ENCODE measurements at regions not wholly inside any gene's neighbourhood (a gene's known extent, or its start where the extent isn't known, plus 50 kb on each side); places are given as distances from the start of the nearest gene placed in this dataset.

DNA sequence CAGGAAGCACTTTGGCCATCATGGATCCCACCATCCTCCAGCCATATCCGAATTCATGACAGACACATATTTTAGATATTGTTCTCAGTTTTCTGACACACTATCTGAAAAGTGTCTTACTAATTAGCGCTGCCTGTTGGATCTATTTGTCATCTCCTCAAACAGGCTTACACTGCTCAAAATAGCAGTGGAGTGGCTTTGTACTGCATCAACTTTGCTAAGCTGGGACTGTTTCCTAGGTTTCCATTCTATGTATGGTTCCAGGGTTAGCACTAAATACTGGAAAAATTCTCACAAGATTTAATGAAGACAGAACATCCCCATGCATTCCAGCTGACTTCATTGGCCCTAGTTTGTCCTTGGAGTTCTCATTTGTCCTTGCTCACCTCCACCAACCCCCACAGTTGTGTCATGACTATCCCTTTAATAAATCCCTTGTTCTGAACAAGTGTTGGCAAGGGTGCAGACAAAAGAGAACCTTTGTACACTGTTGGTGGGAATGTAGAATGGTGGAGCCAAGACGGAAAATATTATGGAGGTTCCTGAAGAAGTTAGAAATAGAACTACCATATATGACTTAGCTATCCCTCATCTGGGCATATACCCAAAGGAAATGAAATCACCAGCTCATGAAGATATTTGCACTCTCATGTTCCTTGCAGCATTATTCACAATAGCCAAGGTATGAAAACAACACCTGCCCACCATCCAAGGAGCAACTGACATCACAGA is 136.5 kb upstream of the RAI14 start:
- Histone ChIP-seq H3K9ac (ENCODE audit: low read length in 2 of 2) (no peak overlapping the region), H3K27me3 (ENCODE audit: control insufficient read depth in 1 of 2, insufficient read depth in 2 of 2, low read length in 2 of 2) (no peaks in the 10 kb centered on the region), H3K27ac (ENCODE audit: low read length) (peak overlapping the region; percentile 81), H3K4me1 (ENCODE audit: control insufficient read depth, insufficient read depth, low read length) (peaks cover 6% of the 10 kb centered on the region), H3K4me3 (ENCODE audit: low read length in 2 of 2) (no peak overlapping the region), H3K9me3 (ENCODE audit: control insufficient read depth in 2 of 2, low read length in 2 of 2) (no peaks in the 10 kb centered on the region), H3K36me3 (ENCODE audit: control insufficient read depth in 2 of 2, insufficient read depth in 2 of 2, low read length in 2 of 2) (no peaks in the 10 kb centered on the region)

DNA sequence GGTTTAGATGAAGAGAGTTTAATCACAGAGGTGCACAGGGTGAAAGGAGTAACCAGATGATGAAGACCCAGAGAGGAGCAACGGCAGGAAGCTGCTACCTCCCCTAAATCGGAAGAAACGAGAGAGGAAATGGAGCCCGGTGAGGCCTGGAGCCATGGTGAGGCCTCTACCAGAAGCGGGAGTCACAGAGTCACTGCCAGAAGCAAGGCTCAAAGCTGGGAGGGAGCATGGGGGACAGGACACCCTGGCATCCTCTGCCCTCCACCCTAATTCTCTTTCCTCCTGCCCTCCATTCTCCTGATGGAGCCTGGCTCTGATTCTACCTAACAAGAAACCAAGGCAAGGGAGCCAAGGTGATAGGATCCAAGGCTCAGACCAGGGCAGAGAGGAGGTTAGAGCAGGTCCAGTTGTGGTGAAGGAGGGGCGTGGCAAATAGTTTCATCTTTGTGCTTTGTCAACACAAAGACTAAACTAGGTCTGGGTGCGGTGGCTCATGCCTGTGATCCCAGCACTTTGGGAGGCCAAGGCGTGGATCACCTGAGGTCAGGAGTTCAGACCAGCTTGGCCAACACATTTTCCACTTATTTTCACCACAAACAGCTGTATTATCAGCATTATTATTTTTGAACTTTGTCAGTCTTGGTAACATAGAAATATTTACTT is 134.4 kb upstream of the RAI14 start:
- H3K36me3 ChIP-seq (ENCODE audit: control insufficient read depth in 2 of 2, insufficient read depth in 2 of 2, low read length in 2 of 2): no peaks in the 10 kb centered on the region
- H3K9ac ChIP-seq (ENCODE audit: low read length in 2 of 2): no peak overlapping the region
- no peaks in the 10 kb centered on the region for H3K27me3 ChIP-seq (ENCODE audit: control insufficient read depth in 1 of 2, insufficient read depth in 2 of 2, low read length in 2 of 2)
- H3K27ac ChIP-seq (ENCODE audit: low read length): no peak overlapping the region
- peaks cover 6% of the 10 kb centered on the region for H3K4me1 ChIP-seq (ENCODE audit: control insufficient read depth, insufficient read depth, low read length)
- no peak overlapping the region for H3K4me3 ChIP-seq (ENCODE audit: low read length in 2 of 2)
- H3K9me3 ChIP-seq (ENCODE audit: control insufficient read depth in 2 of 2, low read length in 2 of 2): no peaks in the 10 kb centered on the region

DNA sequence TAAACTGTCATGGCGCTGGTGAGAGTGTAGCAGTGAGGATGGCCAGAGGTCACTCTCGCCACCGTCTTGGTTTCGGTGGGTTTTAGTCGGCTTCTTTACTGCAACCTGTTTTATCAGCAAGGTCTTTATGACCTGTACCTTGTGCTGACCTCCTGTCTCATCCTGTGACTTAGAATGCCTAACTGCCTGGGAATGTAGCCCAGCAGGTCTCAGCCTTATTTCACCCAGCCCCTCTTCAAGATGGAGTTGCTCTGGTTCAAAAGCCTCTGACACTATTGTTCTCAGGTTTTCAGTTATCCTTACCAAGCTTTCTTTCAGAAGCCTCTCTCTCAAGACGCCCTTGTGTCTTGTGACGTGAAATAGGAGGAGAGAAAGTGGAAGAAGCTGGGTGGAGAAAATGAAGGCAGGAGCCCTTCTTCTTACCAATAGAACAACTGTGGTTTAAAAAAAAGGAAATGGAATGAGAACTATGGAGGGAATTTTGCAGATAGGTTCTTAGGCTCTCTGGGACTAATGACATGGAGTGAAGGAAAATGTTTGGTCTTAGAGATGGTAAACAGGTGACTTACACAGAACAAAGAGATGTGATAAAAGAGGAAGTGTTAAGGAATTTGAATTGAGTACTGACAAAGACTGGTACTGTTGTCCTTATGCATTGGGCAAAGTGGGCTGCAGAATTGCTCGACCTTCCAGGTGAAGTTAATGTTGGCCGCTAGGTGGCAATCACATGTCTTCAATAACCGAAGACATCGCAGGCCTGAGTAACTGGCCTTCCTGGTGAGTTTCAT is 133.3 kb upstream of the RAI14 start:
- Histone ChIP-seq H3K27ac (ENCODE audit: low read length) (no peak overlapping the region), H3K9me3 (ENCODE audit: control insufficient read depth in 2 of 2, low read length in 2 of 2) (no peaks in the 10 kb centered on the region), H3K36me3 (ENCODE audit: control insufficient read depth in 2 of 2, insufficient read depth in 2 of 2, low read length in 2 of 2) (no peaks in the 10 kb centered on the region), H3K4me1 (ENCODE audit: control insufficient read depth, insufficient read depth, low read length) (peaks cover 6% of the 10 kb centered on the region), H3K4me3 (ENCODE audit: low read length in 2 of 2) (no peak overlapping the region), H3K27me3 (ENCODE audit: control insufficient read depth in 1 of 2, insufficient read depth in 2 of 2, low read length in 2 of 2) (no peaks in the 10 kb centered on the region), H3K9ac (ENCODE audit: low read length in 2 of 2) (no peak overlapping the region)

DNA sequence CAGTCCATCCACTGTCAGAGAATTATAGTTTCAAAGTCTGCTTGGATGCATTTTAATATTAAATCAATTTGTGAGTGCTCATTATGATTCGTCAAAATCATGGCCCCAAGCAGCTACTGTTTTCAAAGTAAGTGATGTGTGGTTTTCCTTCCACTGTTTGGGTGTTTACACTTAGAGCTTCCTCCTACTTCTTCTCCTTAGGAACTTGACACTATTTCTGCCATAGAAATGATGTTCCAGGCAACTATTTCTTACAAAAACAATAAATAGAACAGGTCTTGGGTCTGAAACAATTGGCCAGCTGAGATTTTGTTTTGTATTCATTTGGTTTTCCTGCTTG is 132.8 kb upstream of the RAI14 start:
- no peak overlapping the region for H3K4me3 ChIP-seq (ENCODE audit: low read length in 2 of 2)
- H3K36me3 ChIP-seq (ENCODE audit: control insufficient read depth in 2 of 2, insufficient read depth in 2 of 2, low read length in 2 of 2): no peaks in the 10 kb centered on the region
- H3K9me3 ChIP-seq (ENCODE audit: control insufficient read depth in 2 of 2, low read length in 2 of 2): no peaks in the 10 kb centered on the region
- no peak overlapping the region for H3K9ac ChIP-seq (ENCODE audit: low read length in 2 of 2)
- no peaks in the 10 kb centered on the region for H3K27me3 ChIP-seq (ENCODE audit: control insufficient read depth in 1 of 2, insufficient read depth in 2 of 2, low read length in 2 of 2)
- H3K4me1 ChIP-seq (ENCODE audit: control insufficient read depth, insufficient read depth, low read length): peaks cover 6% of the 10 kb centered on the region
- H3K27ac ChIP-seq (ENCODE audit: low read length): no peak overlapping the region

DNA sequence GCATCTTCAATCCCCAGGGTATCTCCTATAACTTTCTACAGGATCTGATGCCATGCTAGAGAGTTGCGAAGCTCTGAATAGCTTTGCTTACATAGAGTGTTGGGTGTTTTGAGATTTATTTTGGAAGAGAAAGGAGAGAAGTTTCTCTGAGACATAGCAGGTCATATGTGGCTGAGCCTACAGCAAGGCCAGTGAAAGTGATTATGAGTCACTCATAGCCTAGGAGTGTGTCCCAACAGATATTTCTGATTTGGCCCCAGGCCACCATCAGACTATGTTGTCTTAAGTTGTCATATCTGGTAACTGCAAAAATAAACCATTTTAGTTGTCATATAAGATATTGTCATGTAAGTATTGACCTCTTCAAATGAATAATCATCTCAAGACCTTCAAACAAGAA is 132.0 kb upstream of the RAI14 start:
- H3K36me3 ChIP-seq (ENCODE audit: control insufficient read depth in 2 of 2, insufficient read depth in 2 of 2, low read length in 2 of 2): no peaks in the 10 kb centered on the region
- no peaks in the 10 kb centered on the region for H3K9me3 ChIP-seq (ENCODE audit: control insufficient read depth in 2 of 2, low read length in 2 of 2)
- H3K27ac ChIP-seq (ENCODE audit: low read length): no peak overlapping the region
- peaks cover 7% of the 10 kb centered on the region for H3K4me1 ChIP-seq (ENCODE audit: control insufficient read depth, insufficient read depth, low read length)
- H3K9ac ChIP-seq (ENCODE audit: low read length in 2 of 2): no peak overlapping the region
- H3K27me3 ChIP-seq (ENCODE audit: control insufficient read depth in 1 of 2, insufficient read depth in 2 of 2, low read length in 2 of 2): no peaks in the 10 kb centered on the region
- H3K4me3 ChIP-seq (ENCODE audit: low read length in 2 of 2): no peak overlapping the region

DNA sequence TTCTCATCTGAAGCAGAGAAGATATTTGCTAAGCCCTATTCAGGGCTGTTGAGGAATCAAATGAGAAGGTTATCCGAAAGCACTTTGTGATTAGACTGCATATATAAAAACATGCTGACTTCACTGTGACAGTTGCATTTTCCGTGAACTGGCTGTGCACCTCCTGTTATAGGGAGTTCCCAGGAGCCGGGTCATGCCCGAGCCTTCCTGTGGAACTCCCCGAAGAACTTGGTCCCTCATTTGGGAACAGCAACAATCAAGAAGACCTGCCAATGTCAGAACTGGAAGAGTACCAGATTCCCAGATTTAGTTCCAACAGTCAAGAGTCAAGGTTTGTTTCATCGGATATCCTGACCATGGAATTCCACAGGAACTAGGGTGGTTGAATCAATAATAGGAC is 130.4 kb upstream of the RAI14 start:
- Histone ChIP-seq H3K4me3 (ENCODE audit: low read length in 2 of 2) (no peak overlapping the region), H3K9me3 (ENCODE audit: control insufficient read depth in 2 of 2, low read length in 2 of 2) (no peaks in the 10 kb centered on the region), H3K4me1 (ENCODE audit: control insufficient read depth, insufficient read depth, low read length) (peaks cover 14% of the 10 kb centered on the region), H3K9ac (ENCODE audit: low read length in 2 of 2) (no peak overlapping the region), H3K27ac (ENCODE audit: low read length) (no peak overlapping the region), H3K36me3 (ENCODE audit: control insufficient read depth in 2 of 2, insufficient read depth in 2 of 2, low read length in 2 of 2) (no peaks in the 10 kb centered on the region), H3K27me3 (ENCODE audit: control insufficient read depth in 1 of 2, insufficient read depth in 2 of 2, low read length in 2 of 2) (no peaks in the 10 kb centered on the region)

DNA sequence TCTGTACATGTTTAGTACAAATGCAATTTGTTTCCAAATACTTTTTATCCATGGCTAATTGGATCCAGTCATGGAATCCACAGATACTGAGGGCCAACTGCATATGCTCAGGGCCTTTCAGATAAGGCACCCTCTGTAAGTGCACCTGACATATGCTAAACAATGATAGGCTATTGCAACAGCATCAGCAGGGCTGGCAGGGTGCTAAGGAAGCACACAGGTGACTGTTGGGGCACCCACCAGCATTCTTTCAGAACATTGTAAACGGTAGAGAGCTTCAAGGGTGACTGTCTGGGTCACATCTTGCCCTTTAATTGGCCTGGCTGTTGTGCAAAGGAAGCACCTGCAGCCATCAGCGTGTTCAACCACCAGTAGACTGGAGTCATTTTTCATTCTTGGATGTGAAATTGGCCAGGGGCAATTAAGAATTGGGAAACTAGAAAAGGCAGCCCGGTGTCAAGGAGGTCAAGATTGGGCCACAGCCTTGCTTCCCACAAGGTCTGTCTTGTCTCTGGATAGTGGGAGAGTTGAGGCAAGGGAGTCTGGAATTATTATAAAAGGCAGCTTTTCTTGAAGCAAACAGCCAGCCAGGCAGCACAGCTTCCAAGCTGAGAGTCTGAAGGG is 129.3 kb upstream of the RAI14 start:
- Histone ChIP-seq H3K9ac (ENCODE audit: low read length in 2 of 2) (no peak overlapping the region), H3K27ac (ENCODE audit: low read length) (no peak overlapping the region), H3K4me3 (ENCODE audit: low read length in 2 of 2) (no peak overlapping the region), H3K27me3 (ENCODE audit: control insufficient read depth in 1 of 2, insufficient read depth in 2 of 2, low read length in 2 of 2) (no peaks in the 10 kb centered on the region), H3K9me3 (ENCODE audit: control insufficient read depth in 2 of 2, low read length in 2 of 2) (no peaks in the 10 kb centered on the region), H3K36me3 (ENCODE audit: control insufficient read depth in 2 of 2, insufficient read depth in 2 of 2, low read length in 2 of 2) (no peaks in the 10 kb centered on the region), H3K4me1 (ENCODE audit: control insufficient read depth, insufficient read depth, low read length) (peaks cover 15% of the 10 kb centered on the region)

DNA sequence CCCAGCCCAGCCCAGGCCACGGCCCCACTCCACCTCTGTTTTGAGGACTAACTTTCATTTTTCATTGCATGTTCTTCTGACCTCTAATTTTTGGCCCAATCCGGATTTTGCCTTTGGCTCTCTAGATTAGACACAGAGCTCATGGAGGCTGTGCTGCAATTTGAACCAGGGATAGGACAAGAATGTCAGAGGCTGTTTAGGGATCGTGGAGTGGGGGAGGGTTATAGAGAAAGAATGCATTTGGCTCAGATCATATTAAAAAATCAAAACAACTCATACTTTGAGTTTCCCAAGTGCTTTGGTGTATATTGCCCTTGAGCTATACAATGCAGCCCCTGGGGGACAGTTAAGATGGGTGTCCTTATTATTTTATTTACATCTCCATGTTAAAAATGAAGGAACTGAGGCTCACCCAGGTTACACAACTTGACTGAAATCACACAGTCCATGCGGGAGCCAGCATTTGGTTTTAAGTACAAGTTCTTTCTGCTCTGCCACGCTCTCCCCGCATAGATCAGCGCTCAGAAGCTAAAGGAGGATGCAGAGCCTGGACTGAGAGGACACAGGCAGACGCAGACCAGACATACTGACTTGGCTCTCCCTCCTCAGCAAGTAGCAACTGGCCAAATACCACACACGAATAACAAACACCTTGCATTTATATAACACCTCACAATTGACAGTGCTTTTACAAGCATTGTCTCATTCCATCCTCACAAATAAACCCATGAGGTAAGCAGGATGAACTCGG is 126.4 kb upstream of the RAI14 start:
- H3K27ac ChIP-seq (ENCODE audit: low read length): peak overlapping the region; percentile 78
- H3K9me3 ChIP-seq (ENCODE audit: control insufficient read depth in 2 of 2, low read length in 2 of 2): no peaks in the 10 kb centered on the region
- peaks cover 23% of the 10 kb centered on the region for H3K4me1 ChIP-seq (ENCODE audit: control insufficient read depth, insufficient read depth, low read length)
- no peaks in the 10 kb centered on the region for H3K27me3 ChIP-seq (ENCODE audit: control insufficient read depth in 1 of 2, insufficient read depth in 2 of 2, low read length in 2 of 2)
- peak overlapping the region in 1 of 2 donors; percentile 29 for H3K4me3 ChIP-seq (ENCODE audit: low read length in 2 of 2)
- H3K36me3 ChIP-seq (ENCODE audit: control insufficient read depth in 2 of 2, insufficient read depth in 2 of 2, low read length in 2 of 2): no peaks in the 10 kb centered on the region
- peak overlapping the region in 1 of 2 donors; percentile 47 for H3K9ac ChIP-seq (ENCODE audit: low read length in 2 of 2)

DNA sequence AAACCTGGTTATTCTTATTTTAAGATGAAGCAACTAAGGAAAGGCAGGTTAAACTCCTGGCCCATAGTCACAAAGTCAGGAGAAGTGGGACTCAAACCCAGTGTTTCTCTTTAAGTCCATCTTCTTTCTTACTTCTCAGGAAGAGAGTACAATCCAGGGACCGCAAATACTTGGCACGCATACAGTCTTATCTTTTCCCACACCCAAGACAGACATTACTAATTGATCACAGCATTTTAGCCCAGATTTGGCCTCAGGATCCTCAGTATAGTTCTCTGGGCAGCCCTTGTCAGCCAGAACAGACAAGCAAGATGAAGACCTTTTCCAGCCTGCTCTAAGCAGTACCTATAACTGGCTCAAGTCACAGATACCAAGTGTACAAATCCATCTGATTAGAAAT is 125.5 kb upstream of the RAI14 start:
- no peaks in the 10 kb centered on the region for H3K27me3 ChIP-seq (ENCODE audit: control insufficient read depth in 1 of 2, insufficient read depth in 2 of 2, low read length in 2 of 2)
- H3K9ac ChIP-seq (ENCODE audit: low read length in 2 of 2): no peak overlapping the region
- peaks cover 23% of the 10 kb centered on the region for H3K4me1 ChIP-seq (ENCODE audit: control insufficient read depth, insufficient read depth, low read length)
- H3K4me3 ChIP-seq (ENCODE audit: low read length in 2 of 2): no peak overlapping the region
- H3K36me3 ChIP-seq (ENCODE audit: control insufficient read depth in 2 of 2, insufficient read depth in 2 of 2, low read length in 2 of 2): no peaks in the 10 kb centered on the region
- H3K27ac ChIP-seq (ENCODE audit: low read length): no peak overlapping the region
- H3K9me3 ChIP-seq (ENCODE audit: control insufficient read depth in 2 of 2, low read length in 2 of 2): no peaks in the 10 kb centered on the region

DNA sequence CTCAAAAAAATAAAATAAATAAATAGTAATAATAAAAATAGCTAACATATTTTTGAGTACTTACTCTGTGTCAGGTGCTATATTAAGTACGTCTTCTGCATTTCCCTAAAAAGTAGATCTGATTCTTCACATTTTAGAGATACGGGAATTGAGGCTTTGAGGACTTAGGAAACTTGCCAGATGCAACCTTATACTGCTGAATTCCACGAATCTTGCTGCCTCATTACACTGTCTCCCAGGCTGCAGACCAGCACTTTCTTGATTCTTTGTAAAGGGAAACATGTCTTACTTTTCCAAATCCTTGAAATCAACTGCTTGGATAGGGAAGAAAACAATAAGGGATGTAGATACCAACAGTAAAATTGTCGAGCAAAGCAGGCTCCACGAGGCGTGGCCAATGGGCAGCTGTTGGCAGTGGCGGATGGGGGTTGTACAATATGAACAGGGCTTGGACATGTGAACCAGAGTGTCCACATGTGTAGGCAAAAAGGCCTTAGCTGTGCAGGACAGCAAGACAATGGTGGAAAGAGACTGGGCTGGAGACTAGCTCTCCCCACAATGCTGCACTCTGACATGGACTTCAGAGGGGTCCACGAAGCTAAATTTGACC is 124.3 kb upstream of the RAI14 start:
- H3K27ac ChIP-seq (ENCODE audit: low read length): no peak overlapping the region
- no peak overlapping the region for H3K9ac ChIP-seq (ENCODE audit: low read length in 2 of 2)
- H3K36me3 ChIP-seq (ENCODE audit: control insufficient read depth in 2 of 2, insufficient read depth in 2 of 2, low read length in 2 of 2): no peaks in the 10 kb centered on the region
- peaks cover 23% of the 10 kb centered on the region for H3K4me1 ChIP-seq (ENCODE audit: control insufficient read depth, insufficient read depth, low read length)
- H3K4me3 ChIP-seq (ENCODE audit: low read length in 2 of 2): no peak overlapping the region
- no peaks in the 10 kb centered on the region for H3K27me3 ChIP-seq (ENCODE audit: control insufficient read depth in 1 of 2, insufficient read depth in 2 of 2, low read length in 2 of 2)
- H3K9me3 ChIP-seq (ENCODE audit: control insufficient read depth in 2 of 2, low read length in 2 of 2): no peaks in the 10 kb centered on the region
